NCI-H226 (cell line): ENCODE measurements at regions not wholly inside any gene's neighbourhood (a gene's known extent, or its start where the extent isn't known, plus 50 kb on each side); places are given as distances from the start of the nearest gene placed in this dataset.
"Not testable (repeated sequence)": the region's sequence is repeated elsewhere in the genome, so short reads cannot be mapped to it uniquely, and the experiment has no call there.

Source experiments
- DNase-seq: peaks from one replicate; pipeline ENCODE4 v3.0.0-alpha.2; 2015

- DNase-seq = no peak
These were observed 98.8 kb downstream of the SOD2 start for GRCh38 chr6:159594106-159594749.

- DNase-seq = no peak
These were observed 102.2 kb downstream of the SOD2 start for GRCh38 chr6:159590835-159591234.

GRCh38 chr6:159586684-159587083, 106.4 kb downstream of the SOD2 start:
- DNase-seq = no peak

- DNase-seq = no peak
These were observed 110.3 kb downstream of the SOD2 start for GRCh38 chr6:159582736-159583135.

GRCh38 chr6:159578629-159579028, 114.4 kb downstream of the SOD2 start:
- no peak for DNase-seq

GRCh38 chr6:159577564-159577963, 115.5 kb downstream of the SOD2 start:
- DNase-seq = peak; percentile 82

- DNase-seq = no peak
These were observed 120.5 kb downstream of the SOD2 start for GRCh38 chr6:159572439-159573110.

GRCh38 chr6:159565181-159565710, 127.8 kb downstream of the SOD2 start:
- DNase-seq = no peak

GRCh38 chr6:159564456-159564855, 128.6 kb downstream of the SOD2 start:
- no peak for DNase-seq

GRCh38 chr6:159557031-159557430, 136.0 kb downstream of the SOD2 start:
- no peak for DNase-seq

- no peak for DNase-seq
These were observed 137.8 kb downstream of the SOD2 start for GRCh38 chr6:159555082-159555875.

- no peak for DNase-seq
These were observed 151.7 kb downstream of the SOD2 start for GRCh38 chr6:159541296-159541695.

- DNase-seq = no peak
These were observed 152.2 kb downstream of the SOD2 start for GRCh38 chr6:159540883-159541282.

GRCh38 chr6:159540152-159540551, 152.9 kb downstream of the SOD2 start:
- DNase-seq = no peak

- DNase-seq = not testable (repeated sequence)
These were observed 155.0 kb downstream of the SOD2 start for GRCh38 chr6:159538031-159538430.

GRCh38 chr6:159535656-159536350, 157.2 kb downstream of the SOD2 start:
- DNase-seq = no peak

- no peak for DNase-seq
These were observed 159.5 kb downstream of the SOD2 start for GRCh38 chr6:159533568-159533967.

- DNase-seq = no peak
These were observed 160.0 kb downstream of the SOD2 start for GRCh38 chr6:159533016-159533415.

- DNase-seq = no peak
These were observed 160.9 kb downstream of the SOD2 start for GRCh38 chr6:159532155-159532554.

- DNase-seq = no peak
These were observed 163.1 kb downstream of the SOD2 start for GRCh38 chr6:159529934-159530333.

- no peak for DNase-seq
These were observed 165.7 kb downstream of the SOD2 start for GRCh38 chr6:159527351-159527750.

- DNase-seq = no peak
These were observed 167.5 kb downstream of the SOD2 start for GRCh38 chr6:159525445-159526025.
